ENCODE measurements at regions not wholly inside any gene's neighbourhood (a gene's known extent, or its start where the extent isn't known, plus 50 kb on each side); places are given as distances from the start of the nearest gene placed in this dataset.
"Not testable (repeated sequence)": the region's sequence is repeated elsewhere in the genome, so short reads cannot be mapped to it uniquely, and the experiment has no call there.

DNA sequence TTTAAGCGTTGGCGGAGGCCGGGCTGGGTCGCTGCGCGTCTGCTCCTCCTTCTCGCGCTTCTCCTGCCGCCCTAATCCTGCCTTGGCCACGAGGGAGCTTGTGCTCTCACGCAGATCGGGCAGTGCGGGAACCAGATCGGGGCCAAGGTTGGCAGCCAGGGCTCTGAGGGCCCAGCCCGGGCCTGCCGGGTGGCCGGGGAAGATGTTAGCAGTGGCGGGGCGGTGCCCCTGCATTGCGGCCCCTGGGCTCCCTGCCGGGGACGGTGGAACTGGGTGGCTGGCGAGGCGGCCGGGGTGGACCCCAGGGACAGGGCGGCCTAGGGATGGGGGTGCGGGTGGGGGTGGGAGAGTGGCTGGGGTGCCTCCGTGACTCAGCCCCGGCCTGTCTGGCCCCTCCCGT is 297.4 kb downstream of the CACNA1B start:
- not testable (repeated sequence) for H3K4me3 ChIP-seq; H3K4me1 ChIP-seq (ENCODE audit: control insufficient read depth in 5 of 5, insufficient read depth in 5 of 5, low read length in 5 of 5); H3K9me3 ChIP-seq (ENCODE audit: control insufficient read depth in 4 of 4, insufficient read depth in 3 of 4, low read length in 3 of 4); ATAC-seq (ENCODE audit: insufficient read depth, low FRiP score); DNase-seq; H3K9ac ChIP-seq (ENCODE audit: insufficient read depth in 1 of 2, low read length in 2 of 2); H3K27ac ChIP-seq (ENCODE audit: low read depth in 1 of 2, low read length in 1 of 2); H3K36me3 ChIP-seq (ENCODE audit: control insufficient read depth in 4 of 4, insufficient read depth in 4 of 4, low read length in 4 of 4); H3K27me3 ChIP-seq (ENCODE audit: control insufficient read depth in 3 of 3, insufficient read depth in 3 of 3, low read length in 2 of 3)
- 87% methylated on average over 17 to 26 of the region's 30 CpGs for WGBS, 2 donors

DNA sequence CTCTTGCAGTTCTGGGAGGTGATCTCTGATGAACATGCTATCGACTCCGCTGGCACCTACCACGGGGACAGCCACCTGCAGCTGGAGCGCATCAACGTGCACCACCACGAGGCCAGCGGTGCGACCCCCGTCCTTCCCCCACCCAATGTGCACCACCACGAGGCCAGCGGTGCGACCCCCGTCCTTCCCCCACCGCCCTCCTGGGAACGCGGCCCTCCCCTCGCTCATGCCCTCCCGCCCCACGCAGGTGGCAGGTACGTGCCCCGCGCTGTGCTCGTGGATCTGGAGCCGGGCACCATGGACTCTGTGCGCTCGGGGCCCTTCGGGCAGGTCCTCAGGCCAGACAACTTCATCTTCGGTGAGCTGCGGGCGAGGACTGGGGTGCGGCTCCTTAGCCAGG is 297.8 kb downstream of the CACNA1B start:
- ATAC-seq (ENCODE audit: insufficient read depth, low FRiP score); H3K27ac ChIP-seq (ENCODE audit: low read depth in 1 of 2, low read length in 1 of 2); H3K4me3 ChIP-seq; H3K4me1 ChIP-seq (ENCODE audit: control insufficient read depth in 5 of 5, insufficient read depth in 5 of 5, low read length in 5 of 5); DNase-seq; H3K36me3 ChIP-seq (ENCODE audit: control insufficient read depth in 4 of 4, insufficient read depth in 4 of 4, low read length in 4 of 4); H3K27me3 ChIP-seq (ENCODE audit: control insufficient read depth in 3 of 3, insufficient read depth in 3 of 3, low read length in 2 of 3); H3K9me3 ChIP-seq (ENCODE audit: control insufficient read depth in 4 of 4, insufficient read depth in 3 of 4, low read length in 3 of 4); H3K9ac ChIP-seq (ENCODE audit: insufficient read depth in 1 of 2, low read length in 2 of 2): not testable (repeated sequence)
- 90 to 93% methylated on average over 18 to 31 of the region's 31 CpGs for WGBS, 2 donors

DNA sequence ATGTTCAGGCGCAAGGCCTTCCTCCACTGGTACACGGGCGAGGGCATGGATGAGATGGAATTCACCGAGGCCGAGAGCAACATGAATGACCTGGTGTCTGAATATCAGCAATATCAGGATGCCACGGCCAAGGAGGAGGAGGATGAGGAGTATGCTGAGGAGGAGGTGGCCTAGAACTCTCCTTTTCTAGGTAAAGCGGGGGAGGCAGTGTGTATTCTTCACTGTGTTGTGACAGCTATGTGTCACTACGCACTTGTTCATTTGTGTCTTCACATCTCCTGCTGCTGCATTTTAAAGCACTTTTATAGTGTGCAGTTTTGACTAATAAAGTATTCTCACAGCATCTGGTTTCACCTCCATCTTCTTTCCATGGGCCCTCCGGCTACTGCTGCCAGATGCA is 299.5 kb downstream of the CACNA1B start:
- not testable (repeated sequence) for H3K9ac ChIP-seq (ENCODE audit: insufficient read depth in 1 of 2, low read length in 2 of 2); DNase-seq; H3K4me3 ChIP-seq; H3K9me3 ChIP-seq (ENCODE audit: control insufficient read depth in 4 of 4, insufficient read depth in 3 of 4, low read length in 3 of 4); H3K4me1 ChIP-seq (ENCODE audit: control insufficient read depth in 5 of 5, insufficient read depth in 5 of 5, low read length in 5 of 5); H3K27ac ChIP-seq (ENCODE audit: low read depth in 1 of 2, low read length in 1 of 2); H3K27me3 ChIP-seq (ENCODE audit: control insufficient read depth in 3 of 3, insufficient read depth in 3 of 3, low read length in 2 of 3); ATAC-seq (ENCODE audit: insufficient read depth, low FRiP score); H3K36me3 ChIP-seq (ENCODE audit: control insufficient read depth in 4 of 4, insufficient read depth in 4 of 4, low read length in 4 of 4)
- WGBS, 2 donors, result 93 to 95% methylated on average over 7 to 9 of the region's 9 CpGs

- not testable (repeated sequence) for H3K4me3 ChIP-seq; H3K27me3 ChIP-seq (ENCODE audit: control insufficient read depth in 3 of 3, insufficient read depth in 3 of 3, low read length in 2 of 3); H3K4me1 ChIP-seq (ENCODE audit: control insufficient read depth in 5 of 5, insufficient read depth in 5 of 5, low read length in 5 of 5); H3K36me3 ChIP-seq (ENCODE audit: control insufficient read depth in 4 of 4, insufficient read depth in 4 of 4, low read length in 4 of 4); H3K9me3 ChIP-seq (ENCODE audit: control insufficient read depth in 4 of 4, insufficient read depth in 3 of 4, low read length in 3 of 4); DNase-seq; ATAC-seq (ENCODE audit: insufficient read depth, low FRiP score); H3K27ac ChIP-seq (ENCODE audit: low read depth in 1 of 2, low read length in 1 of 2); H3K9ac ChIP-seq (ENCODE audit: insufficient read depth in 1 of 2, low read length in 2 of 2)
- WGBS, 2 donors, result 73 to 80% methylated on average over 4 of the region's 4 CpGs
Measured at GRCh38 chr9:138179003-138179402, 301.4 kb downstream of the CACNA1B start.

DNA sequence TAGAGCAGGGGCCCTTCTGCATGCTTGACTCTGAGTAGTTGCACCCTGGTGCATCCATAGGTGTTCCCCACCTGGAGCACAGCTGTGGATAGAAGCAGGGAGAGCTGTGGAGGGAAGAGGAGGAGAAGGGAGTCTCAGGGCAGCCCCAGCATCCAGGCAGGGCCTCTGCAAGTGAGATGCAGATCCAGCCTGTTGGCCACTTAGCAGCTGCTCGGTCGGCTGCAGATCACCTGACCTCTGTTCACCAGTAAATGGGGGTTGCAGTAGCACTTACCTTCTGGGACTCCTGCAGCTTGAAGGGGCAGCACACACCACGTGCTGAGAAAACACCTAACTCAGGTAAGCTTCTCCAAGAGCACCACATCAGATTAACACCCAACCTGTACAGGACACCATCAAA is 302.1 kb downstream of the CACNA1B start:
- ATAC-seq (ENCODE audit: insufficient read depth, low FRiP score); H3K9me3 ChIP-seq (ENCODE audit: control insufficient read depth in 4 of 4, insufficient read depth in 3 of 4, low read length in 3 of 4); DNase-seq; H3K36me3 ChIP-seq (ENCODE audit: control insufficient read depth in 4 of 4, insufficient read depth in 4 of 4, low read length in 4 of 4); H3K4me1 ChIP-seq (ENCODE audit: control insufficient read depth in 5 of 5, insufficient read depth in 5 of 5, low read length in 5 of 5); H3K27me3 ChIP-seq (ENCODE audit: control insufficient read depth in 3 of 3, insufficient read depth in 3 of 3, low read length in 2 of 3); H3K4me3 ChIP-seq; H3K27ac ChIP-seq (ENCODE audit: low read depth in 1 of 2, low read length in 1 of 2); H3K9ac ChIP-seq (ENCODE audit: insufficient read depth in 1 of 2, low read length in 2 of 2): not testable (repeated sequence)
- whole genome bisulfite sequencing, 2 donors, result 37 to 64% methylated on average over 3 of the region's 3 CpGs

DNA sequence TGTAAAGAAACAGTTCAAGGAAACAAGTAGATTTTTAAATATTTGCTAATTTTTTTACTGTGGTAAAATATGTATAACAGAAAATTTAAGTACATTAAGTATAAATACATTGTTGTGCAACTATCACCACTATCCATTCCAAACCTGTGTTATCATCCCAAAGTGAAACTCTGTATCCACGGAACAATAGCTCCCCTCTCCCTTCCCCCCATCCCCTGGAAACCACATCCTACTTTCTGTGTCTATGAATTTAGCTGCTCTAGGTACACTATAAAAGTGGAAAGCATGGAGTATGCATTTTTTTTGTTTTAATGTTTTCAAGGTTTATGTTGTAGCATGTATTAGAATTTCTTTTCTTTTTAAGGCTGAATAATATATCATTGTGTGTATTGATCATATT is 304.4 kb downstream of the CACNA1B start:
- H3K9ac ChIP-seq (ENCODE audit: insufficient read depth in 1 of 2, low read length in 2 of 2); H3K27me3 ChIP-seq (ENCODE audit: control insufficient read depth in 3 of 3, insufficient read depth in 3 of 3, low read length in 2 of 3); H3K27ac ChIP-seq (ENCODE audit: low read depth in 1 of 2, low read length in 1 of 2); H3K4me1 ChIP-seq (ENCODE audit: control insufficient read depth in 5 of 5, insufficient read depth in 5 of 5, low read length in 5 of 5); H3K4me3 ChIP-seq; H3K9me3 ChIP-seq (ENCODE audit: control insufficient read depth in 4 of 4, insufficient read depth in 3 of 4, low read length in 3 of 4); H3K36me3 ChIP-seq (ENCODE audit: control insufficient read depth in 4 of 4, insufficient read depth in 4 of 4, low read length in 4 of 4); ATAC-seq (ENCODE audit: insufficient read depth, low FRiP score); DNase-seq: not testable (repeated sequence)
- 14 to 31% methylated on average over 1 of the region's 1 CpG for WGBS, 2 donors

DNA sequence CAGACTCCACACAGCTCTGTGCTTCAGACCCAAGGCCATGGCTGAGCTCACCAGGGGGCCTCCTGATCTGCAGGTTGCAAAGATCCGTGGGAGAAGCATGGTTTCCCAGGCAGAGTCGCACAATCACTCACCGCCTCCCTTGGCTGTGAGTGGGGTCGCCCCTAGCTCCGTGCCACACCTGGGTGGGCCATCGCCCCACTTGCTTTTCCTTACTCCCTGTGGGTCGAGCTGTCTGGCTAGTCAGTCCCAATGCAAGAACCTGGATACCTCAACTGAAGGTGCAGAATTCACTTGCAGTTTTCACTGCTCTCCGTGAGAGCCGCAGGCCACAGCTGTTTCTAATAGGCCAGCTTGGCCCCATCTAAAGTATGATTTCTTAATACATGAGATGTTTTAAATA is 319.6 kb downstream of the CACNA1B start:
- ATAC-seq (ENCODE audit: insufficient read depth, low FRiP score); H3K27me3 ChIP-seq (ENCODE audit: control insufficient read depth in 3 of 3, insufficient read depth in 3 of 3, low read length in 2 of 3); H3K27ac ChIP-seq (ENCODE audit: low read depth in 1 of 2, low read length in 1 of 2); H3K4me1 ChIP-seq (ENCODE audit: control insufficient read depth in 5 of 5, insufficient read depth in 5 of 5, low read length in 5 of 5); H3K4me3 ChIP-seq; H3K9ac ChIP-seq (ENCODE audit: insufficient read depth in 1 of 2, low read length in 2 of 2); H3K9me3 ChIP-seq (ENCODE audit: control insufficient read depth in 4 of 4, insufficient read depth in 3 of 4, low read length in 3 of 4); H3K36me3 ChIP-seq (ENCODE audit: control insufficient read depth in 4 of 4, insufficient read depth in 4 of 4, low read length in 4 of 4); DNase-seq: not testable (repeated sequence)
- WGBS, 2 donors, result 85 to 93% methylated on average over 9 of the region's 9 CpGs

DNA sequence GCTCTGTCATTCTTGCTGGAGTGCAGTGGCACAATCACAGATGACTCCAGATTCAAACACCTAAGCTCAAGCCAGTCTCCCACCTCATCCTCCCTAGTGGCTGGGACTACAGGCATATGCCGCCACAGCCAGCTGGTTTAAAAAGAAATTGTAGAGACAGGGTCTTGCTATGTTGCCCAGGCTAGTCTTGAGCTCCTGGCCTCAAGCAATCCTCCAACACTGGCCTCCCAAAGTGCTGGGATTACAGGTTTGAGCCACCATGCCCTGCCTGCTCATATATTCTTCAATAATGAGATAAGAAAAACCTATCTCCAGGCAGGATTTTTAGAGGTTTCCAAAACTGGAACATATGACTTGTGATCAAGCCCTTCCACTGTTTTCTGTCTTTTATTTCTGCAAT is 321.4 kb downstream of the CACNA1B start:
- not testable (repeated sequence) for H3K4me3 ChIP-seq; H3K9ac ChIP-seq (ENCODE audit: insufficient read depth in 1 of 2, low read length in 2 of 2); ATAC-seq (ENCODE audit: insufficient read depth, low FRiP score); DNase-seq; H3K4me1 ChIP-seq (ENCODE audit: control insufficient read depth in 5 of 5, insufficient read depth in 5 of 5, low read length in 5 of 5); H3K27me3 ChIP-seq (ENCODE audit: control insufficient read depth in 3 of 3, insufficient read depth in 3 of 3, low read length in 2 of 3); H3K27ac ChIP-seq (ENCODE audit: low read depth in 1 of 2, low read length in 1 of 2); H3K36me3 ChIP-seq (ENCODE audit: control insufficient read depth in 4 of 4, insufficient read depth in 4 of 4, low read length in 4 of 4); H3K9me3 ChIP-seq (ENCODE audit: control insufficient read depth in 4 of 4, insufficient read depth in 3 of 4, low read length in 3 of 4)
- 96 to 97% methylated on average over 1 of the region's 1 CpG for WGBS, 2 donors

GRCh38 chr9:138199917-138200316 is 322.3 kb downstream of the CACNA1B start:
- not testable (repeated sequence) for H3K4me3 ChIP-seq; ATAC-seq (ENCODE audit: insufficient read depth, low FRiP score)

More at GRCh38 chr9:138199917-138200316, 322.3 kb downstream of the CACNA1B start:
- WGBS, 2 donors, result 87 to 90% methylated on average over 12 of the region's 12 CpGs
- not testable (repeated sequence) for H3K36me3 ChIP-seq (ENCODE audit: control insufficient read depth in 4 of 4, insufficient read depth in 4 of 4, low read length in 4 of 4); H3K27ac ChIP-seq (ENCODE audit: low read depth in 1 of 2, low read length in 1 of 2); H3K4me1 ChIP-seq (ENCODE audit: control insufficient read depth in 5 of 5, insufficient read depth in 5 of 5, low read length in 5 of 5); H3K27me3 ChIP-seq (ENCODE audit: control insufficient read depth in 3 of 3, insufficient read depth in 3 of 3, low read length in 2 of 3); DNase-seq; H3K9me3 ChIP-seq (ENCODE audit: control insufficient read depth in 4 of 4, insufficient read depth in 3 of 4, low read length in 3 of 4); H3K9ac ChIP-seq (ENCODE audit: insufficient read depth in 1 of 2, low read length in 2 of 2)
